ENCODE measurements at regions not wholly inside any gene's neighbourhood (a gene's known extent, or its start where the extent isn't known, plus 50 kb on each side); places are given as distances from the start of the nearest gene placed in this dataset.

- H3K36me3 Mint-ChIP-seq (ENCODE audit: low read depth) = no peaks in the 10 kb centered on the region
- H3K27ac Mint-ChIP-seq (ENCODE audit: unreplicated experiment) = no peak overlapping the region
- H3K9me3 Mint-ChIP-seq (ENCODE audit: low read depth) = no peaks in the 10 kb centered on the region
- H3K4me1 Mint-ChIP-seq (ENCODE audit: low read depth) = peaks cover 7% of the 10 kb centered on the region
- DNase-seq (ENCODE audit: low spot score) = no peak
- no peaks in the 10 kb centered on the region for H3K27me3 Mint-ChIP-seq (ENCODE audit: low read depth)
- no peak for TF ChIP-seq CTCF (IDR thresholded peaks at IDR 0.05)
- H3K4me3 Mint-ChIP-seq (ENCODE audit: unreplicated experiment) = no peak overlapping the region
Measured at GRCh38 chr9:80550181-80550580, 978.4 kb downstream of the TLE4 start.

- H3K4me3 Mint-ChIP-seq (ENCODE audit: unreplicated experiment) = no peak overlapping the region
- H3K27ac Mint-ChIP-seq (ENCODE audit: unreplicated experiment) = no peak overlapping the region
- H3K27me3 Mint-ChIP-seq (ENCODE audit: low read depth) = no peaks in the 10 kb centered on the region
- no peak for DNase-seq (ENCODE audit: low spot score)
- no peaks in the 10 kb centered on the region for H3K4me1 Mint-ChIP-seq (ENCODE audit: low read depth)
- TF ChIP-seq CTCF (IDR thresholded peaks at IDR 0.05) = no peak
- peaks cover 2% of the 10 kb centered on the region for H3K36me3 Mint-ChIP-seq (ENCODE audit: low read depth)
- H3K9me3 Mint-ChIP-seq (ENCODE audit: low read depth) = peaks cover 8% of the 10 kb centered on the region
Measured at GRCh38 chr9:80547613-80548012, 975.8 kb downstream of the TLE4 start.

- no peak overlapping the region for H3K27ac Mint-ChIP-seq (ENCODE audit: unreplicated experiment)
- no peak for TF ChIP-seq CTCF (IDR thresholded peaks at IDR 0.05)
- H3K4me3 Mint-ChIP-seq (ENCODE audit: unreplicated experiment) = no peak overlapping the region
- no peaks in the 10 kb centered on the region for H3K27me3 Mint-ChIP-seq (ENCODE audit: low read depth)
- no peak for DNase-seq (ENCODE audit: low spot score)
- H3K4me1 Mint-ChIP-seq (ENCODE audit: low read depth) = no peaks in the 10 kb centered on the region
- peaks cover 3% of the 10 kb centered on the region for H3K36me3 Mint-ChIP-seq (ENCODE audit: low read depth)
- H3K9me3 Mint-ChIP-seq (ENCODE audit: low read depth) = peaks cover 10% of the 10 kb centered on the region
Measured at GRCh38 chr9:80540387-80540786, 968.6 kb downstream of the TLE4 start.

GRCh38 chr9:80538976-80539375 lies 967.2 kb downstream of the TLE4 start:
- H3K27ac Mint-ChIP-seq (ENCODE audit: unreplicated experiment) = no peak overlapping the region
- H3K27me3 Mint-ChIP-seq (ENCODE audit: low read depth) = no peaks in the 10 kb centered on the region
- TF ChIP-seq CTCF (IDR thresholded peaks at IDR 0.05) = no peak

GRCh38 chr9:80522465-80522864 lies 950.7 kb downstream of the TLE4 start:
- H3K4me1 Mint-ChIP-seq (ENCODE audit: low read depth) = peaks cover 9% of the 10 kb centered on the region
- H3K27me3 Mint-ChIP-seq (ENCODE audit: low read depth) = no peaks in the 10 kb centered on the region
- no peak for TF ChIP-seq CTCF (IDR thresholded peaks at IDR 0.05)
- no peak overlapping the region for H3K4me3 Mint-ChIP-seq (ENCODE audit: unreplicated experiment)
- H3K27ac Mint-ChIP-seq (ENCODE audit: unreplicated experiment) = no peak overlapping the region
- no peak for DNase-seq (ENCODE audit: low spot score)
- H3K9me3 Mint-ChIP-seq (ENCODE audit: low read depth) = peaks cover 22% of the 10 kb centered on the region
- H3K36me3 Mint-ChIP-seq (ENCODE audit: low read depth) = peaks cover 3% of the 10 kb centered on the region

More at GRCh38 chr9:80538976-80539375, 967.2 kb downstream of the TLE4 start:
- DNase-seq (ENCODE audit: low spot score) = no peak
- H3K9me3 Mint-ChIP-seq (ENCODE audit: low read depth) = peaks cover 6% of the 10 kb centered on the region
- no peak overlapping the region for H3K4me3 Mint-ChIP-seq (ENCODE audit: unreplicated experiment)
- H3K36me3 Mint-ChIP-seq (ENCODE audit: low read depth) = peaks cover 3% of the 10 kb centered on the region
- no peaks in the 10 kb centered on the region for H3K4me1 Mint-ChIP-seq (ENCODE audit: low read depth)

Data from chondrocyte (in vitro differentiated cells).